Neural progenitor cell (in vitro differentiated cells): ENCODE measurements at regions not wholly inside any gene's neighbourhood (a gene's known extent, or its start where the extent isn't known, plus 50 kb on each side); places are given as distances from the start of the nearest gene placed in this dataset.

ENCODE experiments used
- EZH2 ChIP-seq: fragments of 200-600 bp; sonication (generic); IDR thresholded peaks from 2 replicates; pipeline ENCODE4 v1.6.1; 2017; ENCODE audit warnings: antibody characterized with exemption, mild to moderate bottlenecking, moderate library complexity
- TF ChIP-seq, protein P1 (sequence below): fragments of 200-600 bp; sonication (generic); IDR thresholded peaks from 2 replicates; pipeline ENCODE4 v1.5.1; 2017; ENCODE audit warnings: antibody characterized with exemption, mild to moderate bottlenecking

- TF ChIP-seq, protein P1, sequence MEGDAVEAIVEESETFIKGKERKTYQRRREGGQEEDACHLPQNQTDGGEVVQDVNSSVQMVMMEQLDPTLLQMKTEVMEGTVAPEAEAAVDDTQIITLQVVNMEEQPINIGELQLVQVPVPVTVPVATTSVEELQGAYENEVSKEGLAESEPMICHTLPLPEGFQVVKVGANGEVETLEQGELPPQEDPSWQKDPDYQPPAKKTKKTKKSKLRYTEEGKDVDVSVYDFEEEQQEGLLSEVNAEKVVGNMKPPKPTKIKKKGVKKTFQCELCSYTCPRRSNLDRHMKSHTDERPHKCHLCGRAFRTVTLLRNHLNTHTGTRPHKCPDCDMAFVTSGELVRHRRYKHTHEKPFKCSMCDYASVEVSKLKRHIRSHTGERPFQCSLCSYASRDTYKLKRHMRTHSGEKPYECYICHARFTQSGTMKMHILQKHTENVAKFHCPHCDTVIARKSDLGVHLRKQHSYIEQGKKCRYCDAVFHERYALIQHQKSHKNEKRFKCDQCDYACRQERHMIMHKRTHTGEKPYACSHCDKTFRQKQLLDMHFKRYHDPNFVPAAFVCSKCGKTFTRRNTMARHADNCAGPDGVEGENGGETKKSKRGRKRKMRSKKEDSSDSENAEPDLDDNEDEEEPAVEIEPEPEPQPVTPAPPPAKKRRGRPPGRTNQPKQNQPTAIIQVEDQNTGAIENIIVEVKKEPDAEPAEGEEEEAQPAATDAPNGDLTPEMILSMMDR = no peak
- no peak for TF ChIP-seq EZH2
Measured at GRCh38 chr2:18870307-18870706, 280.9 kb upstream of the NT5C1B start.
